ENCODE measurements at regions not wholly inside any gene's neighbourhood (a gene's known extent, or its start where the extent isn't known, plus 50 kb on each side); places are given as distances from the start of the nearest gene placed in this dataset.

DNA sequence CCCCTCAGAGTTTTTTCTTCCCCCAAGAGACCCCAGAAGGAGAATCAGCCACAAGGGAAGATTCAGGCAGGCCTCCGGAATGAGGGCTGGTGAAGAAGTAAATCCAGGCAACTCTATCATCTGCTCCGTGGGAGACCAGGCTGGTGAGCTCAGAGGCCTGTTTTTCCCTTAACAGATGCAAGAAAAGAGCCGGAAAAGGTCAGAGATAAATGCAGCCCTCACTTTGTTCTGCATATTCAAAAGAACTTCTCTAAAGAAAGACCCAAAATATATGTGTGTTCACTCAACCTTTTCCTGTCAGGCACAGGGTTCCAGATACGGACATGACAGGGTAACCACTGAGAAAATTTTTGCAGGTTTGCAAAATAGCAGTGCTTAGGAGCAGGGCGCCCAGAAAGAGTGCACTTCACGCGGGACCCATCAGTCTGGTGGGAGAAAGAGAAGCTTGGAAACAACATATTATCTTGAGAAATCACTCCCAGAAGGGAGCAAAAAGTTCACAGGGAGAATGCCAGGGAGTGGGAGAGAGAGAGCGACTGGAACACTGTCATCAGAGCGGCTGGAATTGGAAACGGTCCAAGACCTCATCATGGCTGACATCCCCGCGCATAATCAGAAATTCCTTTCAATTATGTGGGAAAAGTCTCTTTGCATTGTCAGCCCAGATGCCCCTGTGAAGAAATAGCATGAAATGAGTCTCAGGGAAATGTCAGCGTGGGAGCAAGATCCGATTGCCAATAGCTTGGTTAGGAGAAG lies 244.8 kb upstream of the SLC14A2 start:
- no peak for DNase-seq (ENCODE audit: low spot score)
- Histone ChIP-seq H3K36me3 (ENCODE audit: insufficient read depth, low read length) (no peaks in the 10 kb centered on the region), H4K20me1 (ENCODE audit: insufficient read depth, low read length) (no peaks in the 10 kb centered on the region), H3K4me1 (ENCODE audit: insufficient read depth, low read length, poor library complexity, severe bottlenecking) (no peaks in the 10 kb centered on the region), H3K4me2 (ENCODE audit: low read length) (peak overlapping the region; percentile 26), H3K79me2 (ENCODE audit: insufficient read depth, low read depth, low read length) (no peaks in the 10 kb centered on the region), H3K9me2 (ENCODE audit: insufficient read depth, low read length) (no peaks in the 10 kb centered on the region), H3K4me3 (ENCODE audit: low read depth, low read length, poor library complexity, severe bottlenecking) (no peak overlapping the region), H3K9me3 (ENCODE audit: low read length) (no peaks in the 10 kb centered on the region), H2AFZ (ENCODE audit: low read length) (no peak overlapping the region), H3K27ac (ENCODE audit: low read depth, low read length, poor library complexity, severe bottlenecking) (no peak overlapping the region)
- intact Hi-C loops (cut with micrococcal nuclease; ENCODE audit: unreplicated experiment): no loop called here
- no TSS peak for BruUV-seq (replicated peaks)
- CTCF ChIA-PET (ENCODE audit: unreplicated experiment): no interaction called here
- POLR2A ChIA-PET: interaction anchor here (1.0 kb wide), 1 partner anchor 478 kb away, joined by 3 read pairs; no protein-coding TSS in a partner anchor
- TF ChIP-seq EZH2phosphoT487 (IDR thresholded peaks at IDR 0.05; ENCODE audit: borderline replicate concordance, low read depth, low read length): no peak
- TF ChIP-seq, protein P1, sequence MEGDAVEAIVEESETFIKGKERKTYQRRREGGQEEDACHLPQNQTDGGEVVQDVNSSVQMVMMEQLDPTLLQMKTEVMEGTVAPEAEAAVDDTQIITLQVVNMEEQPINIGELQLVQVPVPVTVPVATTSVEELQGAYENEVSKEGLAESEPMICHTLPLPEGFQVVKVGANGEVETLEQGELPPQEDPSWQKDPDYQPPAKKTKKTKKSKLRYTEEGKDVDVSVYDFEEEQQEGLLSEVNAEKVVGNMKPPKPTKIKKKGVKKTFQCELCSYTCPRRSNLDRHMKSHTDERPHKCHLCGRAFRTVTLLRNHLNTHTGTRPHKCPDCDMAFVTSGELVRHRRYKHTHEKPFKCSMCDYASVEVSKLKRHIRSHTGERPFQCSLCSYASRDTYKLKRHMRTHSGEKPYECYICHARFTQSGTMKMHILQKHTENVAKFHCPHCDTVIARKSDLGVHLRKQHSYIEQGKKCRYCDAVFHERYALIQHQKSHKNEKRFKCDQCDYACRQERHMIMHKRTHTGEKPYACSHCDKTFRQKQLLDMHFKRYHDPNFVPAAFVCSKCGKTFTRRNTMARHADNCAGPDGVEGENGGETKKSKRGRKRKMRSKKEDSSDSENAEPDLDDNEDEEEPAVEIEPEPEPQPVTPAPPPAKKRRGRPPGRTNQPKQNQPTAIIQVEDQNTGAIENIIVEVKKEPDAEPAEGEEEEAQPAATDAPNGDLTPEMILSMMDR (conservative IDR thresholded peaks at IDR 0.05; ENCODE audit: low read length): no peak

DNA sequence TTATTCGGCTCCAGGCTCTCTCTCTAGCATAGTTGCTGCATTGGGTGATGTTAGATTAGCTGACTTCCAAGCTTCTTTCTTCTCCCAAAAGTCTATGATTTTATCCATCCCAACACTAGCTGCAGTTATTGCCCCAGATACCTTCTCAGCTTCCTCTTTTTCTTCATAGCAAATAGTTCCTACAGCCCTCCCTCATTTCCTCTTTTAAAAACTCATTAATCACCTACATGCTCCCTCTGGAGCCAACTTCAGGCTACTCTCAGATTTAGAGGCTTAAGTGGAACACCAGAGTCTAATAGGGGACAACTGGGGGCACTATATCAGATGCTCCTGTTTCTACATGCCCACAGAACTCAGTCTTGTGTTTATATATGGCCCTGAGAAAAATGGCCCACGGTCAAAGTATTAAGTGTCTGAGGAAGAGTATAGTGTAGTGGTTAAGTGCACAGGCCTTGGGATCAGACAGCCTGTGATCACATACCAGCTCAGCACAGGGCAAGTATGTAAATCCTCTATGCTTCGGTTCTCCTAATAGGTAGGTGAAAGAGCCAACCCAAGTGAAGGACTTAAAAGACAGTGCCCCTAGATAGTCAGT lies 241.9 kb upstream of the SLC14A2 start:
- Histone ChIP-seq H3K4me1 (ENCODE audit: insufficient read depth, low read length, poor library complexity, severe bottlenecking) (no peaks in the 10 kb centered on the region), H3K4me2 (ENCODE audit: low read length) (no peak overlapping the region), H3K9me2 (ENCODE audit: insufficient read depth, low read length) (no peaks in the 10 kb centered on the region), H3K79me2 (ENCODE audit: insufficient read depth, low read depth, low read length) (no peaks in the 10 kb centered on the region), H3K36me3 (ENCODE audit: insufficient read depth, low read length) (no peaks in the 10 kb centered on the region), H3K4me3 (ENCODE audit: low read depth, low read length, poor library complexity, severe bottlenecking) (no peak overlapping the region), H3K27ac (ENCODE audit: low read depth, low read length, poor library complexity, severe bottlenecking) (no peak overlapping the region), H2AFZ (ENCODE audit: low read length) (no peak overlapping the region), H4K20me1 (ENCODE audit: insufficient read depth, low read length) (no peaks in the 10 kb centered on the region), H3K9me3 (ENCODE audit: low read length) (no peaks in the 10 kb centered on the region)
- ChIA-PET POLR2A (interaction anchor here (0.6 to 1.0 kb wide), 2 partner anchors 17 to 1315 kb away, joined by 3 to 4 read pairs; no protein-coding TSS in a partner anchor), CTCF (ENCODE audit: unreplicated experiment) (no interaction called here)
- TF ChIP-seq EZH2phosphoT487 (IDR thresholded peaks at IDR 0.05; ENCODE audit: borderline replicate concordance, low read depth, low read length): no peak
- TF ChIP-seq, protein P1 (conservative IDR thresholded peaks at IDR 0.05; ENCODE audit: low read length): no peak
- DNase-seq (ENCODE audit: low spot score): no peak
- BruUV-seq (replicated peaks): no TSS peak
- intact Hi-C loops (cut with micrococcal nuclease; ENCODE audit: unreplicated experiment): no loop called here

DNA sequence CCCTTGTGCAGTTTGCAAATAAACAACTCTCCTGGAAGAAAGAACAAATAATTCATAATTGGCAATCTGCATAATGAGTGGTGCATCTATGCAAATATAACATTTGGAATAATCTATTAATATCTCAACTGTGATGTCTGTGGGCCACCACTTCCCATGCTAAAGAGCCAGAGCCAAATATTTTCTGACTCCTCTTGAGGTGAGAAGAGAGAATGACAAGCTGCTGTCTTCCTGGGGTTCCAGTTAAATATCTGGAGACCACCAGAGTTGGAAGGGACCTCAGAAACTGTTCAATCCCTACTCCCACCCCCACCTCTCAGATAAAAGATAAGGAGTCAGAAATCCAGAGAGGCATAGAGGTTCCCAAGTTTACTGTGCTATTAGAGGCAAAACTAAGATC lies 241.0 kb upstream of the SLC14A2 start:
- H4K20me1 ChIP-seq (ENCODE audit: insufficient read depth, low read length): no peaks in the 10 kb centered on the region
- no peaks in the 10 kb centered on the region for H3K9me2 ChIP-seq (ENCODE audit: insufficient read depth, low read length)
- H2AFZ ChIP-seq (ENCODE audit: low read length): no peak overlapping the region
- no peak overlapping the region for H3K27ac ChIP-seq (ENCODE audit: low read depth, low read length, poor library complexity, severe bottlenecking)
- DNase-seq (ENCODE audit: low spot score): no peak
- no peak for TF ChIP-seq EZH2phosphoT487 (IDR thresholded peaks at IDR 0.05; ENCODE audit: borderline replicate concordance, low read depth, low read length)
- TF ChIP-seq, protein P1 (conservative IDR thresholded peaks at IDR 0.05; ENCODE audit: low read length): no peak
- intact Hi-C loops (cut with micrococcal nuclease; ENCODE audit: unreplicated experiment): no loop called here
- H3K36me3 ChIP-seq (ENCODE audit: insufficient read depth, low read length): no peaks in the 10 kb centered on the region
- CTCF ChIA-PET (ENCODE audit: unreplicated experiment): no interaction called here
- no peaks in the 10 kb centered on the region for H3K4me1 ChIP-seq (ENCODE audit: insufficient read depth, low read length, poor library complexity, severe bottlenecking)
- no peaks in the 10 kb centered on the region for H3K9me3 ChIP-seq (ENCODE audit: low read length)
- H3K79me2 ChIP-seq (ENCODE audit: insufficient read depth, low read depth, low read length): no peaks in the 10 kb centered on the region
- no peak overlapping the region for H3K4me3 ChIP-seq (ENCODE audit: low read depth, low read length, poor library complexity, severe bottlenecking)
- no TSS peak for BruUV-seq (replicated peaks)
- no peak overlapping the region for H3K4me2 ChIP-seq (ENCODE audit: low read length)
- POLR2A ChIA-PET: no interaction called here
